ENCODE measurements at regions not wholly inside any gene's neighbourhood (a gene's known extent, or its start where the extent isn't known, plus 50 kb on each side); places are given as distances from the start of the nearest gene placed in this dataset.
"Not testable (repeated sequence)": the region's sequence is repeated elsewhere in the genome, so short reads cannot be mapped to it uniquely, and the experiment has no call there.

DNA sequence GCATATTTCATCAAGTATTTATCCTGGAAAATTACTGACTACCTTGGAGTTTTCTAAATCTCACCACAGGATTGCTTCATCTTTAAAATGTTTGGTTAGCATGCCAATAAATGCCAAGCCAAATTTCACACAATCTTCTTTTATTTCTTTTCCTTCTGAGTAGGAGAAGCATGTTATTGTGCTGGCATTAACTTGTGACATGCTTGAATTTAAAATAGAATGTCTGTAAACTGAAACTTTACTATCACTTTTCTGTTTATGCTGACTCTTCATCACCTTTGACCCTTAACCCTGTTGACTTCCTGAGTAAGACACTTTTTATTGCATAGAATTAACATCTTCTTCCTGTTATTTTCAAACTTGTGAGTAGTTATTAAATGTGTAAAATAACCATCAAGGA is 56.2 kb upstream of the LRRTM4 start:
- DNase-seq = no peak

DNA sequence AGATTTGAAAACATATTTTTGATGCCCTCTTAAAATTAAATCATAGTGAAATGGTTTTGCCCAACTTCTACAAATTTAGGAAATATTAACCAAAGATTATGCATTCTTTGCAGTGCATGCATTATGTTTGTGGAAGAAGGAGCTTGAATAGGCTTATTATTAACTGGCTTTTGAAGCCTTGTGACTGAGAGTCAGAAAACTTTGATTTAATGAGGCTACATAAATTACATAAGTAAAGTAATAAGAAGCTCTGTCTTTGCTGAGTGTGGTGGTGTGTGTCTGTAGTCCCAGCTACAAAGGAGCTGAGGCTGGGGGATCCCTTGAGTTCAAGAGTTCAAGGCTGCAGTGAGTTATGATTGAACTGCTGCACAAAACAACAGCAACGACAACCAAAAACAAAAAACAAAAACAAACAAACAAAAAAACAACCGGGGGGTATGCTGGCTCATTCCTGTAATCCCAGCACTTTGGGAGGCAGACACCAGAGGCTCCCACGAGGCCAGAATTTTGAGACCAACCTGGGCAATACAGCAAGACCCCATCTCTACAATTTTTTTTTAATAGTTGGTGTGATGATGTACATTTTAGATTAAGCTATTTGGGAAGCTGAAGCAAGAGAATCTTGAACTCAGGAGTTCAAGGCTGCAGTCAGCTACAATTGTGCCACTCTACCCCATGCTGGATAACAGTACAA is 57.0 kb upstream of the LRRTM4 start:
- no peak for DNase-seq

DNA sequence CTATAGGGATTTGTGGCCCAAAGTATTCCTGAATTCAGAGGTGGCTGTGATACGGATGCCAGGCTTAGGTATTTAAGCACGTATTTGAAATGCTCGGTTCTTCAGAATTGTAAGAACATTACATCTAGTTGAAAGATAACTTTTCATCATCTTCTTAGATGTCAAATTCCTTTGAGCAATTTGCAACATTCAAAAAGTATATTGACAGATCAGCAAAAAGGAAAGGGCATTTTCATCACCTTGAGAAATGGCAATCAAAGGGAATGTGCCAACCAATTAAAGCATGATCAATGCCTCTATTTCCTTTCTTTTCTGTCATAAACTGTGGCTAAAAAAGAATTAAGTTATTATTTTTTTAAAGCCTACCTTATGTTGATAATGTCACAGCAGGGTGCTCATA is 66.3 kb upstream of the LRRTM4 start:
- no peak for DNase-seq

DNA sequence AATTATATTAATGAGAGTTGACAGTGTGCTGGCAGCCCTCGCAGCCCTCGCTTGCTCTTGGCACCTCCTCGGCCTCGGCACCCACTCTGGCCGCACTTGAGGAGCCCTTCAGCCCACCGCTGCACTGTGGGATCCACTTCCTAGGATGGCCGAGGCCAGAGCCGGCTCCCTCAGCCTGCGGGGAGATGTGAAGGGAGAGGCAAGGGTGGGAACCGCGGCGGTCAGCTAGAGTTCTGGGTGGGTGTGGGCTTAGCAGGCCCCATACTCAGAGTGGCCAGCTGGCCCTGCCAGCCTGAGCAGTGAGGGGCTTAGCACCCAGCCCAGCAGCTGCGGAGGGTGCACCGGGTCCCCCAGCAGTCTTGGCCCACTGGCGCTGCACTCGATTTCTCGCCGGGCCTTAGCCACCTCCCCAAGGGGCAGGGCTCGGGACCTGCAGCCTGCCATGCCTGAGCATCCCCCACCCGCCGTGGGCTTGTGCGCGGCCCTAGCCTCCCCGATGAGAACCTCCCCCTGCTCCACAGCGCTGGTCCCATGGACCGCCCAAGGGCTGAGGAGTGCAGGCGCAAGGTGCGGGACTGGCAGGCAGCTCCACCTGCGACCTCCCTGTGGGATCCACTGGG is 68.2 kb upstream of the LRRTM4 start:
- DNase-seq = no peak

DNA sequence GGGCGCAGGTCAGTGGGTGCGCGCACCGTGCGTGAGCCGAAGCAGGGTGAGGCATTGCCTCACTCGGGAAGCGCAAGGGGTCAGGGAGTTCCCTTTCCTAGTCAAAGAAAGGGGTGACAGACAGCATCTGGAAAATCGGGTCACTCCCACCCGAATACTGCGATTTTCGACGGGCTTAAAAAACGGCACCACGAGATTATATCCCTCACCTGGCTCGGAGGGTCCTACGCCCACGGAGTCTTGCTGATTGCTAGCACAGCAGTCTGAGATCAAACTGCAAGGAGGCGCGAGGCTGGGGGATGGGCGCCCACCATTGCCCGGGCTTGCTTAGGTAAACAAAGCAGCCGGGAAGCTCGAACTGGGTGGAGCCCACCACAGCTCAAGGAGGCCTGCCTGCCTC is 70.8 kb upstream of the LRRTM4 start:
- DNase-seq = not testable (repeated sequence)

DNA sequence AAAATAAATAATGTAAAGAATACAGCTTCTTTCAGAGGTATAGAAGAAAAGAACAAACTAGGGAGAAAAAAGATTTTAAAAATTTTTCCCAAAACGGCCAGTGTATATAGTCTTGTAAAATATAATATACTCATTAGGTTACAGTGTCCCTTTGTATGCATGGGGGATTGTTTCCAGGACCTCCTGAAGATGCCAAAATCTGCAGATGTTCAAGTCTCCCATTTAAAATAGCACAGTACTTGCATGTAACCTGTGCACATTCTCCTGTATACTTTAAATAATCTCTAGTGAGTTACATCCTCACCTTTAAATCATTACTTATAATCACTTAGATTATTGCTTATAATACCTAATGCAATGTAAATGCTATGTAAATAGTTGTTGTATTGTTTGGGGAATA is 80.6 kb upstream of the LRRTM4 start:
- no peak for DNase-seq

DNA sequence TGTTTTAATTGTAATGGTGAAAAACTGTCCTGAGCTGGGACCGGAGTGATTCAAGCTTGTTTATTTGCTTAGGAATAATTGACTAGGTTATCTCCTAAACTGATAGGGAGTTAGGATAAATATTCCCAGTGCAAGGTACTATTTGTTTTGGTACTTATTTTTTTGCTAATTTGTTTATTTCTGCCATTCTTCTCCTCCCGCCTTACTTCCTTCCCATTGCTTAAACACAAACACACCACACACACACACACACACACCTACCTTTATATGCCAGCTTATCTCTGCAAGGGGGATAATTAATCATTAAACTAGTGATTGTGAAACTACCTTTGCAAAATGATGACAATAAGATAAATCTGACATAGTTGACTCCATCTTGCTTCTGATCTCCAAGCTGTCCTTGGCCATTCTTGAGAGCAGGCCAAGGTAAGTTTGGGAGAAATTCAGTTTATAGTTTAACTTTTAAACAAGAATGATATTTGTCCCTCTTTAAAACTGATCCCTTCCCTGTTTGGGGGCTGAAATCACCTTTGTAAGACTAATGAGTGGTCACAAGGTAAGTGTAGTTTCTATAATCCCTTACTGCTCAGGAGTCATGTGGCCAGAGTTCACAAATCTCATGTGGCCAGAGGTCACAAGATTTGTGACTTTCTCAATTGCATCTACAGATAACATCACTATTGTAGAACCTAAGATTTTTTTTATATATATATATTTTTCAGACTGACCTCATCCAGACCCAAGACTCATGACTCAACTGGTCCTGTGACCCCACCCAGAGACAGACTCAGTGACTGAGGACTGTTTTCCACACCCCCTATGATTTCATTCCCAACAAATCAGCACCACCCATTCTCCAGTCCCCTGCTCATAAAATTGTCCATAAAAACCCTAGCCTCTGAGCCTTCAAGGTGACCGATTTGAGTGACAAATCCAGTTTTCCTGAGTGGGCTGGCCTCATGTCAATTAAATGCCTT is 83.1 kb upstream of the LRRTM4 start:
- no peak for DNase-seq

DNA sequence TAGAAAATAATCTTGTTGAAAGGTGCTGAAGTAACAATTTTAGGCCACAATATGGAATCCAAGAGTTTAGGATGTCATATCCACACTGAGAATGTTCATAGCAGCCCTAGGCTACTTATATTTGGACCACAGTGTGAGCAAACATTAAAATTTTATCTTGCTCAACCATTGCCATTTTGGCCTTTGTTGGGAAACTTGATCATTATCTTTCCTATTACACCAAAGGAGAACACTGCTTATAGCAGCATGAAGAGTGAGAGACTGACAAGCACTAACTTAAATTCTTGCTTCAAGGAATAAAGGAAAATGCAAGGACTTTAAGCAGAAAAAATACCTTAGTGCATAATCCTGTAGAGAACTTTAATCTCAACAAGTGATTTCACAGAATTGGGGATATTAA is 86.3 kb upstream of the LRRTM4 start:
- no peak for DNase-seq

DNA sequence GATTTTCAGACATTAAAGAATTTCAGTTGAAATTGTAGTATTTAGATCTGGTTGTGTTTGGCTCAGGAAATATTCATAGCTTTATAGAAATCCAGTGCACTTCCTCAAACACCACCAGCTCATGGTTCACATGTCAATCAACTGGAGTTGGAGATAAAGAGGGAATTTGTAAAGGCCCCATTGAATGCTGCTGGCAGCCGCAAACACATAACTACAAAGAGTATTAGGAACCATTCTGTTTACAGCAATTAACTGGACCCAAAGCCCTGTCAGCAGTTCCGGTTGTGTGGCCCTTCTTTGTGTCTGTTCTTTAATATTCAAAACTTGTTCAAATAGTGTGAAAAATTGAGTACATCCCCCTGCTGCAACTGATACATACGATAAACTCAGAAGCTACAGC is 107.4 kb upstream of the LRRTM4 start:
- DNase-seq = no peak

DNA sequence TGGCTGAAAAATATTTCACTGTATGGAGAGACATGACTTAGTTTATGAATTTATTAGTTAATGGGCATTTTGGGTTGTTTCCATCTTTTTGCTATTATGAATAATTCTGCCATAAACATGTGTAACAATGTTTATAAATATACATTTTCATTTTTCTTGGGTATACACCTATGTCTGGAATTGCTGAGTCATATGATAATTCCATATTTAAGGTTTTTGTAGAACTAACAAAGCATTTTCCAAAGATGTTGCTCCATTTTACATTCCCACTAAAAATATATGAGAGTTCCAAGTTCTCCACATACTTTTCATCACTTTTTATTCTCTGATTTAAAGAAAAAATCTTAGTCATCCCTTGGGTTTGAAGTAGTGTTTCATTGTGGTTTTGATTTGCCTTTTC is 108.8 kb upstream of the LRRTM4 start:
- DNase-seq = no peak

DNA sequence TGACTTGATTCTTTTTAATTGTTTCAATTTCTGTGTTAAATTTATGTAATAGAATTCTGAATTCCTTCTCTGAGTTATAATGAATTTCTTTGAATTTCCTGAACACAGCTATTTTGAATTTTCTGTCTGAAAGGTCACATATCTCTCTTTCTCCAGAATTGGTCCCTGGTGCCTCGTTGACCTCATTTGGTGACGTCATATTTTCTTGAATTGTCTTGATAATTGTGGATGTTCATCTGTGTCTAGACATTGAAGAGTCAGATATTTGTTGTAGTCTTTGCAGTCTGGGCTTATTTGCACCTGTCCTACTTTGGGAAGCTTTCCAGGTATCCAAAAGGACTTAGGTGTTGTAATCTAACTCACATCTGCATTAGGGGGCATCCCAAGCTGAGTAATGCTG is 111.4 kb upstream of the LRRTM4 start:
- no peak for DNase-seq

DNA sequence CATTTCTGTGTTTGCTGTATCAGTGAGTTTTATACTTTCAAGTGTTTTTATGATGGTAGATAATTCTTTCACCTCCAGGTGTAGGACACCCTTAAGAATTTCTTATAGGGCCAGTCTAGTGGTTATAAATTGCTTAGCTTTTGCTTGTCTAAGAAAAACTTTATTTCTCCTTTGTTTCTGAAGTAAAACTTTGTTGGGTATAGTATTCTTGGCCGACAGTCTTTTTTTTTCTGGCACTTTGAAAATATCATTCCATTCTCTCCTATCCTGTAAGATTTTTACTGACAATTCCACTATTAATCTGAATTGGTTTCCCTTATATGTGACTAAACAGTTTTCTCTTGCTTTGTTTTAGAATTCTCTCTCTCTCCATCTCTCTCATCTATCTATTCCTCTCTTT is 118.7 kb upstream of the LRRTM4 start:
- DNase-seq = no peak

DNA sequence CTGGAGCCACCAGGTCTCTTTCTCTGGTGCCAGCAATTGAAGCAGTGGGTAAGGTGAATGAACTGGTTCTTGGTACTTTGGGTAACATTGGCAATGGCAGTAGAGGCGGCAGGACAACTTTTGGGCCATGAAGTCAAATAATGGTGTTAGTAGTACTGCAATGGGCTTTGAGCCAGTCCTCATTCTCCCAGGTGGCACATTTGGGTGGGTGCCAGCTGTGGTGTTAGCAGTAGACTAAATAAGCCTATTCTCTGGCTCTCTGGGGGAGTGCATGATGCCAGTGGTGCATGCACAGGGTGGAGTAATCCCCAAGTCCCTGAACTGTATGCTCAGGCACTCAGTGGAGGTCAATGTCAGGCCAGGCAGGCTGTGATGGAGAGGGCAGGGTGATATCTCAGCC is 120.2 kb upstream of the LRRTM4 start:
- DNase-seq = no peak

DNA sequence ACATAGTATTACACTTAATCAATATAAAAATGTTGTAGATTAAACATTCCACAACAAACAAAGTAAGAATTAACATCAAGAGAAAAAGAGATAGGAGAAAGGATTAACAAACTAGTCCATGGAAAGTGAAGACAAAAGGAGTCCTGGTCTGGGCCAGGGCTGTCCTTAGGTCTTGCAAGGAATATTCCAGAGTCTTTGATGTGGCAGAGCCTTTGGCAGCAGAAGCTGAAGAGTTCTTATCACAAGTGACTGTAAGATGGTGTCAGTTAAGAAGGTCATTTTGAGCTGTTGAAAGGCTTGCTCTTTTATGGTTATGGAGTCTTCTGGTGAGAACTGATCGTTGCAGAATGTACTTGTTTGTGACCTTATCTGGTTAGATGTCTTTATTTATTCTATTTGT is 127.7 kb upstream of the LRRTM4 start:
- no peak for DNase-seq

DNA sequence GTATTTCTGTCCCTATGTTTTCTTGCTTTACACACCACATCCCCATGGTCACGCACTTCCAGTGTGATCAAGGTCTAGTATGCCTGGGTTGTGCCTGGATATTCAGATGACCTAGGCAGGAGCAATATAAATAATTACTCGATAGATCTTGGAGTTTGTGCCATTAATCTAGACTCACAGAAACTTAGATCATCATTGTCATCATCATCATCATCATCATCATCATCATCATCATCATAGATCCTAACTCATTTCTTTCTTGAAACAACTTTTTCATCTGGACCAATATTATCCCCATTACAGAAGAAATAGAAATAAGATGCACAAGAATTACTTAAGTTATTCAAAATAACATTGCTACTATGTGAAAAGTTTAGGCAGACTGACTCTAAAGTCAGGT is 130.3 kb upstream of the LRRTM4 start:
- no peak for DNase-seq

DNA sequence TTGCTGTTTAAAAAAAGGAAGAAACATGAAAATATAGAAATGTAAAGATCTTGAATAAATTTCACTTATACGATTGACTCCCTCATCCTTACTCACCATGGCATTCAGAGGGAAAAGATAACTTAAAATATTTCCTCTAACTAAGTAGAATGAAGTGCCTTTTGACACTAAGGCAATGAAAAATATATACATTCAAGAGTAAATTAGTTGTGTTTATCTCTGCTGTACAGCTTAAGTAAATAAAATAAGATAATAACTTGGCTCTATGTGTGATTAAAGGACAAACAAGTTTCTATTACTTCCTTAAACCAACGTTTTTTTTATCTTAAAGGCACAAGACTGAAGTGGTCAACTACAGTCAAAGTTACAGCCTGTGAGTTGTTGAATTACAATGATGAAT is 142.3 kb upstream of the LRRTM4 start:
- DNase-seq = no peak

DNA sequence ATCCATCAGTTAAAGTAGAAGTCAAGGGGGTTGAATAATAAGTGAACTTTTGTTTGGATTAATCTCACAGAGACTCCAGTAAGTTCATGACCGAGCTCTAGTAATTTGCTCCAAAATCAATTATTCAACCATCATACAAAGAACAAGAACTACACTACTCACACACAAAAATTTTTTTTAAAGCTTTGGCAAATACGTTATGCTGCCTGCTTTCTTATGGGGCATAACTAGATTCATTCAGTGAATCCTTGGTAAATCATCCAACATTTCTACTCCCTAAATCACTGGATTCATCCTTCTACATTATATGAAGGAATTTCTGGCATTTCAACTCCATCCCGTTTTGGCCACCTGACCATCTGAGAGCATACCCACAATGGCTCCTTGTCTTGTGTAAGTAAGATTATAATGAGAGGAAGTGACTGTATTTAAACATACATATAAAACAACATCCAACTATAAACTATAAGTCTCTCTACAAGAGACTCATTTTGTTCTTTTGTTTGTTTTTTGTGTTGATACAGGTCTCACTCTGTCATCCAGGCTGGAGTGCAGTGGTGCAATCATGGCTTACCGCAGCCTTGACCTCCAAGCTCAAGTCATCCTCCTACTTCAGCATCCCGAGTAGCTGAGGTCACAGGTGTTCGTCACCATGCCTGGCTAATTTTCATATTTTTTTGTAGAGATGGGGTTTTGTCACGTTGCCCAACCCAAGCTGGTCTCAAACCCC is 144.2 kb upstream of the LRRTM4 start:
- no peak for DNase-seq

DNA sequence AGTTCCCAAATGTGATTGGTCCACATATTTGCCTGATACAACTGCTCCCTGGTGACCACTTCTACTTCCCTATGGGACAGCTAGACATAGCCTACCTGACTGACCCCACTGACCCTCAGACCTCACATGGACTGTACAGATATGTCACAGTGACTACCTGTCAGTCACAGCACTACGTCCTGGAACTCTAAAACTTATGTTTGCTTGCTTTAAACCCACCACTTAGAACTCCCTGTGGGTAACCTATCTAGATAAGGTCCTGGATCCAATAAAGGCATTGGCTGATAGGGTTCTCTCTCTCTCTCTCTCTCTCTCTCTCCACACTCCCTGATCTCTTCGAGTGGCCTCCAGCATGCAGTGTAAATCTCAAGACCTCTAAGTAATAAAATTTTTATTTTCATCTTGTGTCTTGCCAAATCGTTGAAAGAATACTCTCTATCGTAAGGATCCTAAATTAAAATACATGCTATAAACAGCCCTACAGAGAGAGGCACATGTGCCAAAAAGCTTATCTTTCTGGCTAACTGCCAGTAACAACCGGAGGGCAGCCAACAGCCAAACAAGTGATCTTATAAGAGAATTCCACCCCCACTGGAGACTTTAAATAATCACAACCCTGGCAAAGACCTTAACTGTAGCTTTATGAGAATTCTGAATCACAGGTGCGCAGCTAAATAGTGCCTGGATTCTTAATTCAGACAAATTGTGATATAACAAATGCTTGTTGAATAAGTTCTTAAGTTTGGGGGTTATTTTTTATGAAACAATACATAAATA is 162.6 kb upstream of the LRRTM4 start:
- not testable (repeated sequence) for DNase-seq

DNA sequence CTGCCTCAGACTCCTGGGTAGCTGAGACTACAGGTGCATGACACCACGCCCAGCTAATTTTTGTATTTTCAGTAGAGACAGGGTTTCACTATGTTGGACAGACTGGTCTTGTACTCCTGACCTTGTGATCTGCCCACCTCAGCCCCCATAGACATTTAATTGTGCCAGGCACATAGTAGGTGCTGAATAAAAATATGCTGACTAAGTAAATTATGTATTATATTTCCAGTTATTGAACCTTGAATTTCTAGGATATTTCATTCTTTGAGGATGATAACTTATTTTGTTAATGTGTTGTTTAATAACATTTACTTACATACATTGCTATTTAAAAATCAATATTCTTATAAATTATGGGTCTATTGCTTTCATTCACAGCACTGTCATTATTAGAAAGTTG is 190.4 kb upstream of the LRRTM4 start:
- no peak for DNase-seq

DNA sequence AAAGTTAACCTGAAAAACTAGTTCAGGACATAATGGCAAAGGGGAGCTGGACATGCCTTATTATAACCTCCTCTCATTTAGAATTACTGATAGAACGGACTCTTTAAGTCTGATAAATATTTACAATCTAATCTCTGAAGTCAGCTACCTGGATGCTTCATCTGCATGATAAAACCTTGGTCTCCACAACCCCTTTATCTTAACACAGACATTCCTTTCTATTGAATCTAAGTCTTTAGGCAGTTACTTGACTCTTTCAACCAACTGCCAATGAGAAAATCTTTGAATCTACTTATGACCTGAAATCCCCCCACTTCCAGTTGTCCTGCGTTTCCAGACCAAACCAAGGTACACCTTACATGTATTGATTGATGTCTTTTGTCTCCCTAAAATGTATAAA is 191.2 kb upstream of the LRRTM4 start:
- DNase-seq = no peak

DNA sequence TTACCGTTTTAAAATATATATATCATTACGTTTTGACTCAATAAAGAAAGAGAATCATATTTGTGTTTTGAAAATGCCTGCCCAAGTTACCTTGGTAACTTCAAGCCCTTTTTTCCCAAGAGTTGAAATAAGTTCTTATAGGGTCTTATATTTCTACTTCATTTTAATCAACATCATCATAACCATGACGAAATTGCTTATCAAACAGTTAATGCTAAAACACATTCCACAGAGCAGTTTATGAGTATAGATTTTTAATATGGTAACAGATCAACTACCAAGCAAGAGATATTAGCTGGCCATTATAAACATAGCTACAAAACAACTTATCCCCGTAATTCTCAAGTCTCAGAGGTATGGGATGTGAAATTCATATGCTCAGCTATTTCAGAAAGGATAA is 197.9 kb upstream of the LRRTM4 start:
- DNase-seq = no peak

DNA sequence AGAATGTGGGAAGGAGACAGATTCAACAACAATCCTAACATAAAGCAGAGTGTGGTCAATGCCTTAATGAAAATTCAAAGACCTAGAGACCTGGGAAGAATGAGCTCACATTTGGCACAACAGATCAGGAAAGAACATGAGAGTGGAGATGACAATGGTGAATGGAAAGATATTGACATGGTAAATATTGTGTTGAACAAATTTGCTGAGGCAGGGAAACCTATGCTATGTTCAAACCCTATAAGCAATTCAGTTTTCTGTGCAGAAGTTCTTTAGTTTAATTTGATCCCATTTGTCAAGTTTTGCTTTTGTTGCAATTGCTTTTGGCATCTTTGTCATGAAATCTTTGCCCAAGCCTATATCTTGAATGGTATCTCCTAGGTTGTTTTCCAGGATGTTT is 199.4 kb upstream of the LRRTM4 start:
- no peak for DNase-seq
